AG09309 (cell line): ENCODE measurements at regions not wholly inside any gene's neighbourhood (a gene's known extent, or its start where the extent isn't known, plus 50 kb on each side); places are given as distances from the start of the nearest gene placed in this dataset.

Experiments used
- DNase-seq: peaks from one replicate; pipeline ENCODE4 v3.0.0-alpha.2; 2010; ENCODE audit warnings: low read depth
- H3K4me3 ChIP-seq: 2 replicates; pipeline ENCODE4 v1.5.1; 2011; ENCODE audit warnings: mild to moderate bottlenecking, low read depth, low read length, moderate library complexity; ENCODE audit not compliant: control insufficient read depth
- CTCF ChIP-seq: IDR thresholded peaks from 2 replicates; pipeline ENCODE4 v1.5.1; 2011; ENCODE audit warnings: mild to moderate bottlenecking, low read depth, low read length, inconsistent platforms; ENCODE audit not compliant: insufficient read depth, control insufficient read depth; ENCODE audit errors: missing control alignments

- no peak for DNase-seq
- H3K4me3 ChIP-seq: no peak overlapping the region
- TF ChIP-seq CTCF: no peak
Measured at GRCh38 chr2:153068052-153068451, 349.6 kb downstream of the ARL6IP6 start.

GRCh38 chr2:153059338-153060052, 341.1 kb downstream of the ARL6IP6 start:
- no peak for TF ChIP-seq CTCF
- no peak for DNase-seq
- no peak overlapping the region for H3K4me3 ChIP-seq

GRCh38 chr2:153057743-153058142, 339.3 kb downstream of the ARL6IP6 start:
- DNase-seq: no peak
- H3K4me3 ChIP-seq: no peak overlapping the region
- no peak for TF ChIP-seq CTCF

- no peak overlapping the region for H3K4me3 ChIP-seq
- no peak for TF ChIP-seq CTCF
- no peak for DNase-seq
Measured at GRCh38 chr2:153055182-153055581, 336.8 kb downstream of the ARL6IP6 start.

- no peak for DNase-seq
- TF ChIP-seq CTCF: no peak
- H3K4me3 ChIP-seq: no peak overlapping the region
Measured at GRCh38 chr2:153052807-153053559, 334.6 kb downstream of the ARL6IP6 start.

- no peak for DNase-seq
- no peak for TF ChIP-seq CTCF
- no peak overlapping the region for H3K4me3 ChIP-seq
Measured at GRCh38 chr2:153047220-153047619, 328.8 kb downstream of the ARL6IP6 start.
